ENCODE measurements at regions not wholly inside any gene's neighbourhood (a gene's known extent, or its start where the extent isn't known, plus 50 kb on each side); places are given as distances from the start of the nearest gene placed in this dataset.

GRCh38 chr16:9406038-9406712 is 314.7 kb downstream of the HAPSTR1 start:
- no peak for TF ChIP-seq CTCF (IDR thresholded peaks at IDR 0.05; ENCODE audit: insufficient read depth, low read depth, low read length)
- TF ChIP-seq EZH2 (IDR thresholded peaks at IDR 0.05; ENCODE audit: insufficient read depth, low read length), result no peak
